ENCODE measurements at regions not wholly inside any gene's neighbourhood (a gene's known extent, or its start where the extent isn't known, plus 50 kb on each side); places are given as distances from the start of the nearest gene placed in this dataset.

DNA sequence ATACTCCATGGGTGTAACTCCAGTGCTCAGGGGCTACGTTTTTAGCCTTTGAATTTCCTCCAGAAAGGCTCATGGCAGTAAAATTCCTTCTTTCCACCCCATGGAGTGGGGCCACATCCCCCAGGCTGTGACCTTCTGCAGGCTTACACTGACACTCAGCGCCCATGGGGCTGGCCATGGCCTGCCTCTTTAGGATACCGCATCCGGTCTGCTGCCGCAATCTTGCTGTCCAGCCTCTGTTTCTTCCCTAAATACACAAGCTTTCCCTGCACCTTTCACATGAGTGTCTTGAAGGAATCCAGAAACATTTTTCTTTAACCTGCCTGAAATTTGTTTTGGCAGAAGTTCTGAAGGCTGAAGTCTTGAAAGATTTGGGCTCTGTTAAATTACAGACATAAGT lies 170.5 kb downstream of the NTMT2 start:
- no peak for DNase-seq (ENCODE audit: low spot score)

DNA sequence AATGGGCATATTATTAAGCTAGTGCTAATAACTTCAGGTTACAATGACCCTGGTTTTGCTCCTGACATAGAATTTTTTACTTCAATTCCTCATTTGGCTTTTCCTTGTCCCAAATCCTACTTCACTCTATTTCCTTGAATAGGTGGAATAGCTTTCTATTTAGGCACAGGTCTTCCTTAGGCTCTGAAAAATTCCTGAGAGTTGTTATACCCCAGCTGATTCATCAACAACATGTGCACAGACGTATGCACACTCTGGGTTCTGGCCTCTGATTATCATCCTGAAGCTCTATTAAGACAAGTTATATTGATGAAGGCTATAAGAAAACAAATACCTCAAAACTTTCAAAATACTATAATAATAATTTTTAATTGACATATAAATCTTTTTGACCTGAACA lies 172.4 kb downstream of the NTMT2 start:
- no peak for DNase-seq (ENCODE audit: low spot score)

DNA sequence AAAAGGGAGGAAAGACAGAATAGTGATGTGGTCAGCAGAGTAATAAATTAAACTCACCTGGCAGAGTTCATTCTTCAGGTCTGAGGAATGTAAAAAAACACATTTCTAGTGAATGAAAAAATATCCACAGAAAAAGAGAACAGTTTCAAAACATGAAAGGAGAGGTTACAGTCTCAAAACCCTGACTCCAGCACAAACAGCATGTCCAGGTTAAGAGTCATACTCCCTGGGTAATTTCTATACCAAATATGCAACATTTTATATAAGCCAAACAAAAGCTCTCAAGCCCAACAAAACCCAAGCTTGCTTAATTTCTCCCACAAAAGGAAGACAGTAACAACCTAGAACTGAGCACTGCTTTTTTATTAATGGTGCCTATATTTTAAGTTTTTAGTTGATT lies 173.0 kb downstream of the NTMT2 start:
- no peak for DNase-seq (ENCODE audit: low spot score)

DNA sequence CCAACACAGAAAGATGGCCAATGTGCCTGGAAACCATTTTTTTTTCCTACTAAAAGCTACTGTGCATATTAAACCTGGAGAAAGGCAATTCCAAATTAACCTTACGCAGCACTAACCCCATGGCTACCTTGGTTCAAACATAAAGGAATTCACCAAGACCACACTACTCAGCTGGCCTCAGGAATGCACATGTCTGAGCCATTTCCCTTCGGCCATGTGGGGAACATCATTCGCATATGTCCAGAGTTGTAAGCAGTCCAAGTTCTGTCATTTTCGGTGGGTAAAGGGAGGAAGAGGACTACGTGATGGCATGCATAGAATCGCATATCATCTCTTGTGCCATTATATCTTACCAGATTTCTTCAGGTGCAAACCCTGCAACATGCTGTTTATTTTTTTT lies 175.4 kb downstream of the NTMT2 start:
- peak; percentile 10 for DNase-seq (ENCODE audit: low spot score)

DNA sequence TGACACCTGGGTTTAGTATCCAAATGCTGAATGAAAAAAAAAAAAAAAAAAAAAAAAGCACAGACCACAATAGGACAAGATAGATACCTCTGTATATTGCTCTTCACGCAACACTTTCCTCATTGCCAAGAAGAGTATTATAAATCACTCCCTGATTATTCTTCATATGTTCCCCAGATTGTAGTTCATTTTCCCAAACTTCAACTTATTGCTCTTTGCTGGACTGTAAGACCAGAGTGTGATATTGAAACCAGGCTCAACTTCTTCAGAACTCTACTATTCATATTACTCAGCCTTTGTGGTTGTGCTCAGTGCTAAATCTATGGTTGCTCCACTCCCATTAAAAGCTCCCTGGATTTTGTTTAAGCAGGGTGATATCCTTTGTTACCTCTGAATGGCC lies 180.4 kb downstream of the NTMT2 start:
- no peak for DNase-seq (ENCODE audit: low spot score)

DNA sequence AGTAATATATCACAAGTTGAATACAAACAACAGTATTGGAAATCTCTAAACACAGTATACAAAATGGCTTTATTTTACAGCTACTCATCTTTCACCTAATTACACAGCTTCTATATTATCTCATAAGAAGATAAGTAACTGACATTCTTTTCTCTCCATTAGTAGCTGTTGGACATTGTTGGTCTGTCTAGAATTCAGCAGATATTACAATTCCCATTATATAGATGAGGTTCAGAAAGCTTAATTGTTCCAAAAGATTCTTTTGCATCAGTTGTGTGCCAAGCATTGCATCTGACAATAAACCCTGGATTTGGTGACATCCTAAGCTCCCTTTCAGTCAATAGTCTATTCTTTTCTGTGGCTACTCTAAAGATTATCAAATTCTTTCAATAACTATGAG lies 187.0 kb downstream of the NTMT2 start:
- DNase-seq (ENCODE audit: low spot score): no peak

DNA sequence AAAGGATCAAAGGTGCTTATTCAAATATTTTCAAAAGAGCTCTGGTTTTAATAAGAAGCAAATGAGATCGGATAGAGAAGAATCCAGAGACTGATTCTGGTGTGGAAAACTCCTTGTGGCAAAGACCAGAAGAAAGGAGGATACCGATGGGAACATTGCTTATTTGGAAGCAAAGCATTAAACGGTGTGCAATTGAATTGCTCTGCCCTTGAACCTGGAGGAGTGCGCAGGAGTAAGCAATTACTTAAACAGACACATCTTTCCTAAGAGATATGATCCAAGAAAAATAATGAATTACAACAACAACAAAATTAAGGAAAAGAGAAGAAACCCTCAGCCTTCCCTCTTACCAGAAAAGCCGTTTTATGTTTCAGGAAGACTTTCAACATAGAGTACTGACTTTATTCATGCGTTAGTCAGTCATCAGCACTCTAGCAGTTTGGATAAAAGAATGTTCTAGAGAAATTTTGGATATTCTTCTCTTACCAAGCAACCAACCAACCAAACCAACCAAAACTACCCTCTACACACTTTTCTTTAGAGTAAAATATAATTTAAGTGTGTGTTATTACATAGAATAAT lies 191.7 kb downstream of the NTMT2 start:
- no peak for DNase-seq (ENCODE audit: low spot score)

DNA sequence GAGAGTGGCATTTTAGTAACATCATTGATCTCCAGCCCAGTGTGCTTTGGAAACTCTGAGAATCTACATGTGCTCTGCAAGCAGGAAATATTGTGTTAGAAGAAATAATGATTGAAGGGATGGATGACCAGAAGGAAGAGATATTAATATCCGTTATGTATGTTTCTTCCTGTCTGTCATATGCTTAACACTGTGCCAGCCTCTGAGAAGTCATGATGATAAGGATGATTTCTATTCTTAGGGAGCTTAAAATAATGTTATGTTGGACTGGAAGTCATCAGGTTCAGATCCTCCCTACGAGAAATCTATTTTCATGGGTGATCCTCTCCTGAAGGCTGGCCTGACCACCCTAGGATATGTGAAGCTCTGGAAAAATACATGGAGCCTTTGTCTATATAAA lies 192.4 kb upstream of the GORAB start:
- no peak for DNase-seq (ENCODE audit: low spot score)

DNA sequence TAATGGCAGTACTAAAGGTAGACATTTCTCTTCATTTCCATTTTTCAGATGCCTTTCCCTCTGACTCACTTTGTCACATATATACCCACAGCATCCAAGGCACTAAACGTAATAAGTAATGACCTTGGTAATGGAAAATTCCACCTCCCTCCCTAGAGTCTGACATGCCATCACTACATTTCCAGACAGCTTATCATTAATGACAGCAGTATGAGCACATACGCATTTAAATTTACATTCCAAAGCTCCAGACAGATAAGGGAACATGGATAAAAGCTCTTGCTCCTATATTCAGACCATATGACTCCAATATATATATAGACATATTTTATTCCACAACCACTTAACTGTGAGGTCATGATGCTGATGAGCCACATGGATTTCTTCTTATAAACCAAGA lies 191.7 kb upstream of the GORAB start:
- no peak for DNase-seq (ENCODE audit: low spot score)

DNA sequence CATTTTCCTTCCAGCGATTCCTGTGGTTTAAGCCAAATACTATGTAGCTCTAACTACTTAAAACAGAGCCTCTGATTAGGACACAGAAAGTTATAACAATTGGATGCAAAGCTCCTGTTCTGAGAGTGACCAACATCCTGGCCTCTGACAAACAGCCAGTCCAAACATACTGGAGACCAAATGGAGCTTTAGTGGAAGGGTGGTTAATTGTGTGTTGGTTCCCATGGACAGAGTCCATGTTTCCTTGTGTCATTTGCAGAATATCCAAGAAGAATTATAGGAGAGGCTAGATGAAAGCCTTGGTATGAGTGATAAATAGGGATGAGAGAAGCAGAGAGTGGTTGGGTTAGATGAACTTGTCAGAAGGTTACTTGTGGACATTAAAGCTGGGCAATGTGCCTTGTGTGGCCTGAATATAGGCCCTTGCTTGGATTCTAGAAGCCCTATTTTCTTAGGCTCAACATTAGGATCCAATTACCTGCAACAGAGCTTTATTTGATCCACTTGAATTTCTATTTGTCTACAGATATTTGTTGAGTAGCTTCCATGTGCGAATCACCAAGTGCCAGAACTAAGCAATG lies 180.5 kb upstream of the GORAB start:
- no peak for DNase-seq (ENCODE audit: low spot score)

DNA sequence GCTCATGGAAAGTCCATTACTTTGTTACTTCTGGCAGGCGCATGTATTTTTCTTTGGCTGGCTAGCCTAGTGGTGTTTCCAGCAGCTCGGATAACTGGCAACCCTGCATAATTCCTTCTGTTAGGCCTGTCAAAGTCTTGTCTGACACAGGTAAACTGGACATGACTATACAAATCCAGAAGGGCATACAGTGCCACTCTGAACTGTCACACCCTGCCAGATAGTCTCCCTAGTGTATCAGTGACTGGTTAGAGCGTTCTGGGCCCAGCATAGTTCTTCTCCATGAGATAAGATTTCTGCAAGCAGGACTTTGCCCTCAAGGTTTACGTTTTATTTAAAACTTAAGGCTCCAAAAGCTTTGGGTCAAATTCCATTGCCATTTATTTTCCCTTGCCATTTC lies 177.7 kb upstream of the GORAB start:
- no peak for DNase-seq (ENCODE audit: low spot score)

DNA sequence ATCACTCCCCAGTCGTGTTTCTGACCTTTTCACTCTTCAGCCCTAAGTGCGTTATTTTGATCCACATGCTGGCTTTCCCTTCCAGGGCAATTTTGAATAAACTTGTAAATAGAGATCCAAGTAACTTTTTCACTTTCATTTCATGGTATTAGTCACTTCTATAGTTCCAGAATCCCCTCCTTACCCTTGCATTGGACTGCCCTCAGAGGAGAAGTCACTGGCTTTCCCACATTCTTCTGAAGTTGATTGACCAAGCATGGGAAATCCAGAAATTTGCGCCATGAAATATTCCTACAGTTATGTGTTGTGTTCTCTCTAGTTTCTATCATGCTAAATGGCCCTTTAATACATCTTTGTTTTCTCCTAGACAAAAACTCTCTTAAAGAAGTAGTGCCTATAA lies 177.3 kb upstream of the GORAB start:
- DNase-seq (ENCODE audit: low spot score): no peak

DNA sequence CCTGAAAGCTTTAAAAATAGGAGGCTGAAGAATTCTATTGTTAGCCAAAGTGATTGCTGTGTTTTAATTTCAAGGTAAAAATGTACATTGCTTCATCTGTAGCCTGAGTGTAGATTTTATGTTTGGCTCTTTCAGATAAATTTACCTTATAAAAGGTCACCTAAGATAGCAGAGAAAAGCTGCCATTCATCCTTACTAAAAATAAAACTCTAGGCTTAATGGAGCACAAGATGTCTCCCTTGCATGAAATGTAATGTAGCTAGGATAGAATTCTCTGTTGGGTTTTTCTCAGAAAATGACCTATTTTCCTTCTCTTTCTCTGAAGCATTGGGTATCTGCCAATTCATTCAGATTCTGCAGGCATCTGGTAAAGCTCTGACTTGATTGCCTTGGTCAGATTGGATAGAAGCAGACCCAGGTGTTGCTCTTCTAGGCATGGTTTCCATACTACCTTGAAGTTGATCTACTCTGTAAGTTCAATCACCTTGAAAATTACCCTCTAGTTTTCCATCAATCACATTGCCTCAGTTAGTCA lies 176.6 kb upstream of the GORAB start:
- no peak for DNase-seq (ENCODE audit: low spot score)

DNA sequence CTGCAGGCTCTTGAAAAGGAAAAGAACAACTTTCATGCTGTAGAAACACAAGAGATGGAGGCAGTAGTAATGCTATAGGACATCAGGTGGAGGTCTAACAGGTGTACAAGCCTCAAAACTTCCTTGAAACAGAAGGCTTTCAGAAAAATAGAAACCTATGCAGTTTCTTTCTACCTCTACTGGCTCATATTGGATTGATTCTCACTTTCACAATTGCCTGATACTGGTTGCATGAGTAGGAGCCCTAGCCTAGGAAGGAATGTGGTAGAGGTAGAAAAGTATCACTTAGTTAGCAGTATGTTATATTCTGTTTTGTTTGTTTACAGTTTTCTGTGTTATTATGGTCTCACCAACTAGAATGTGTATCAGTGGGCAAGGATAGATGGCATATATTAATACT lies 175.4 kb upstream of the GORAB start:
- DNase-seq (ENCODE audit: low spot score): no peak

DNA sequence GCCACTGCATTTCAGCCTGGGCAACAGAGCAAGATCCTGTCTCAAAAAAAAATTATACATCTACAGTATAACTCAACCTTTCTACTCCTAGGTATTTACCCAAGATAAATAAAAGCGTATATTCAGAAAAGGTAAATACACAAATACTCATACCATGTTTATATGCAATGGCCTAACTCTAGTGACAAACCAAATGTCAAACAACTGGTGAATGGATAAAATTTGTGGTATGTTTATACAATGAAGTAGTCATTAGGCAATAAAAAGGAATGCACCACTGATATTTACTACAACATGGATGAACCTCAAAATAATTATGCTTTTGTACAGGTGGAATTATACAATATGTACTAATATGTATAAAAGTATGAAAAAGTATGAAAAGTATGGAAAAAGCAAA lies 174.2 kb upstream of the GORAB start:
- DNase-seq (ENCODE audit: low spot score): no peak

DNA sequence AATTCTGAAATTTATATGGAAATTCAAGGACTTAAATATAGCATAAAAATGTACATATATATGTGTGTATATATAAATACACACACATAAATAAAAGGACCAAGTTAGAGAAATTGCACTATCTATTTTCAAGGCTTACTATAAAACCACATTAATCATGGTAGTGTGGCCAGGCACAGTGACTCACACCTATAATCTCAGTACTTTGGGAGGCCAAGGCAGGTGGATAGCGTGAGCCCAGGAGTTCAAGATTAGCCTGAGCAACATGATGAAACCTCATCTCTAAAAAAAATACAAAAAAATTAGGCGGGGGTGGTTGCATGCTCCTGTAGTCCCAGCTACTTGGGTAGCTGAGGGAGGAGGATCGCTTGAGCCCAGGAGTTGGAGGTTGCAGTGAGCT lies 171.4 kb upstream of the GORAB start:
- no peak for DNase-seq (ENCODE audit: low spot score)

DNA sequence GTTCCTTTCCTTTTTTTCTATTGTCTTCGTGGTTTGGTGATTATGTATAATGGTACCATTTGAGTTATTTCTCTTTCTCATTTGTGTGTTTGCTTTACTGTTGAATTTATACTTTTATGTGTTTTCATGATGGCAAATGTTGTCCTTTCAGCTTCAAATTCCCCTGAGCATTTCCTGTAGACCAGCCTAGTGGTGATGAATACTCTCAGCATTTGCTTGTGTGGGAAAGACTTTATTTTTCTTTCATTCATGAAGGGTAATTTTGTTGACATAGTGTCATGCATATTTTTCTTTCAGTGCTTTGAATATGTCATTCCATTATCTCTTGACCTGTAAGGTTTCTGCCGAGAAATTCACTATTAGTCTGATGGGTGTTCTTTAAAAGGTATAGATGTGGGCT lies 166.6 kb upstream of the GORAB start:
- no peak for DNase-seq (ENCODE audit: low spot score)

DNA sequence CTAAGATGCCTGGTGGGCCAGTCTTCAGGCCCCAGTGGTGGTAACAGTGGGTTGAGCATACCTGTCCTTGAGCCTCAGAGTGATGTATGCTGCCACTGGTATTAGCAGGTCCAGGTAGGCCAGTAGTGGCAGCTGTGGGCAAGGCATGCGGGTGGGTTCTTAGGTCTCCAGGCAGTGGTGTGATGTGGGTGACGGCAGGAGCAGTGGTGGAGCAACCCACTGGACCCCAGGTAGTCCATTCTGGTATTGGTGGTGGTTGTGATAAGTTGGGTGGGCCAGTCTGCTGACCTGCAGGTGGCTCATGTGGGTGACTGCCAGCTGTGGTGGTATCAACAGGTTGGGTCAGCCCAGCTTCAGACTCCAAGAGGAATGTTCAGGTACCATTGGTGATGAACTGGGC lies 165.0 kb upstream of the GORAB start:
- no peak for DNase-seq (ENCODE audit: low spot score)

DNA sequence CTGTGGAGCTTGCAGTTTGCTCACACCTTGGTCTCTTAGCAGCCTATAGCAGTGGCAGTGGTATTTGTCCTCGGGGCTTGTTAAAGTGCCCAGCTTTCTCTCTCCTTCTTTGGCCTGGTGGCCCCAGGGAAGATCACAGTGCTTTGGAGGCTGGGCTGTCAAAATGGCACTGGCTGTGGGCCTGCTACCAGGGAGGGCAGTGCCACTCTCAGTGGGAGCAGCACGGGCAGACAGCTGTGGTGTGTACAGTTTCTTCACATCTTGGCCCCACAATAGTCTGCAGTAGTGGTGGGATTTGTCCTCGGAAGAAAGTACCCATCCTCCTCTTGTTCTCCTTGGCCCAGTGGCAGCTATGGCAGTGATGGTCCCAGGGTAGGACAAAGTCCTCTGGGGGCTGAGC lies 164.4 kb upstream of the GORAB start:
- no peak for DNase-seq (ENCODE audit: low spot score)

DNA sequence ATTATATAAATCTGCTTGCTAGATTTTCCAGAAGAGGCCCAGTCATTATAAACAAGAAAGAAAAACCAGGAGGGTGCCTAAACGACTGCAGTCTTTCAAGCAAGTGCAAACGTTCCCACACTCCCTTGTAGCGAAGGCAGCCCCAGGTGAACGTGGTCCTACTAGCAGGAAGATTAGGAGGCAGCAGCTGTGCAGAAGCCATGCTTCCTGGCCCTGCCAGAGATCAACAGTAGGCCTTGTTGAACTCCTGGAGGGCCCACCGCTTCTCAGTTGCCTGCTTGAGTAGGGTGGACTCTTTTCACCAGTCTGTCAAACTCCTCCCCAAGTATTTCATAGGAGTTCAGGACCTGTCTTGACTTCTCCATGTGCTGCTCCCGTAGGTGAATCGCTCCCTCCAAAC lies 163.0 kb upstream of the GORAB start:
- no peak for DNase-seq (ENCODE audit: low spot score)

DNA sequence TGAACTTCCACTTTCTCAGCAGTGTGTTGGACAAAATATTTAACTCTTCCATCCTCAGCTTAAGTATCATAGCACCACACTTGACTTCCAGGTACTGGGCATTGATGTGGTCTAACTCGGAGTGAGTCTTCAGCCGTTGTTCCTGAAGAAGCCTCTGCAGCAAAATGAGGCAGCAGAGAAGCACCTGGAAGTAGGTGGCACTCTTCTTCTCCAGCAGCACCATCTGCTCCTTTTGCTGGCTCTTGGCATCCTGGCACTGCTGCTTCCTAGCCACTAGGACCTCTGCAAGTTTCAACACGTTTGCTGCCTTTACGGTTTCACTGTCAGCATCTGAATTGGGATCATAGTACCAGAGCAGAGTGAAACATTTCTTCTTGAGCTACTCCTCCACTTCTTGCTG lies 162.5 kb upstream of the GORAB start:
- DNase-seq (ENCODE audit: low spot score): no peak

DNA sequence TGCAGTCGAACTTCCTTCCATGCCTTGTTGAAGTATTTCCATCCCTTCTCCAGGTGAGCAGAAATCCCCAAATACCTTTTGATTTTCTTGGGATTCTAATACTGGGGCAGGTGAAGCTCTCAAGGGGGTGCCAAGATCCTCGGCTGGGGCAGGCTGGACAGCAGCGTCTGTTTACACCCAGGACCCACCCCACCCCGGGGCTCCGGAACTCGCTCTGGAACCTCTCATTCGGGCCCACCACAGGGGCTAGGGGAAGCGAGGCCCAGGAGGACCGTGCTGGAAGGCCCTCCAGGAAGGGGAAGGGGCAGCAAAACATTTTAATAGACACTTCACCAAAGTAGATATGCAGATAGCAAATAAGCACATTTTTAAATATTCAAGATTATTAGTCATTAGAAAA lies 161.9 kb upstream of the GORAB start:
- no peak for DNase-seq (ENCODE audit: low spot score)

DNA sequence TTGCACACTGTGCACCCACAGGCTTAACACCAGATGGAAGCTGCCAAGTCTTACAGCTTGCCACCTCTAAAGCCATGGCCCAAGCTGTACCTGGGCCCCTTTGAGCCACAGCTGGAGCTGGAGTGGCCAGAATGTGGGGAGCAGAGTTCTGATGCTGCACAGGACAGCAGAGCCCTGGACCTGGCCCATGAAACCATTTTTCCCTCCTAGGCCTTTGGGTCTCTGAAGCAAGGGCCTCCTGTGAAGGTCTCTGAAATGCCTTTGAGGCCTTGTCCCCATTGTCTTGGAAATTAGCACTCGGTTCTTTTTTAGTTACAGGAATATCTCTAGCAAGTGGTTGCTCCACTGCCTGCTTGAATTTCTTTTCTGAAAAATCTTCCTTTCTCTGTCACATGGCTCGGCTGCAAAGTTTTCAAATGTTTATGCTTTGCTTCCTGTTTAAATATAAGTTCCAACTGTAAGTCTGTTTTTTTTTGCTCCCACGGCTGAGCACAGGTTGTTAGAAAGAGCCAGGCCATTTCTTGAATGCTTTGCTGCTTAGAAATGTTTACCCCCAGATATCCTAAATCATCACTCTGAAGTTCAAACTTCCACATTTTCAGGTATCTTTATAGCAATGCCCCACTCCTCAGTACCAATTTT lies 156.8 kb upstream of the GORAB start:
- no peak for DNase-seq (ENCODE audit: low spot score)

DNA sequence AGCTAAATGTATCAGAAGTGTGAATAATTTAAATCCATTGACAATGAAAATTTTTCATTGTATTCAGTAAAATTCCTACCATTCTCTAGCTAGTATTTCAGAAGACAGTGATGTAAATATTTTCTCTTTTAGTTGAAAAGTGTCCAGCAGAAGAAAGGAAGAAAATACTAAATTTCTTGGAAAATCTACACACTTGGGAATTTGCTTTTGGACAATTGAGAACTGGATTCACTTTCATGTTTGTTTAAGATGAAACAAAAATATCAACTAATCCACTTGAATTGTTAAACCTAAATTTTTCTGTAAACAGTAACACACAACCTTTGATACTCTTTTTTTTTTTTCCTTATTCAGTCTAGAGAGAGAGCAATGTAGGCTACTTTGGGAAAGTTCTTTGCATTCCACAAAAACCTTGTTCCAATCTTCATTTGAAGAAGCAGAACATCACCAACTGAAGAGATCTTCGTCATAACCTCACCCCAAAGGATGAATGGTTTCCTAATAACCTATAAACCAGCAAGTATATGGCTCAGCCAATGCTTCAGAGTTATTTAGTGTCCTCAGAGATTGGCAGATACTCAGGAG lies 155.1 kb upstream of the GORAB start:
- DNase-seq (ENCODE audit: low spot score): no peak

Data from AG08396 (cell line).